ENCODE measurements at regions not wholly inside any gene's neighbourhood (a gene's known extent, or its start where the extent isn't known, plus 50 kb on each side); places are given as distances from the start of the nearest gene placed in this dataset.
"Not testable (repeated sequence)": the region's sequence is repeated elsewhere in the genome, so short reads cannot be mapped to it uniquely, and the experiment has no call there.

DNA sequence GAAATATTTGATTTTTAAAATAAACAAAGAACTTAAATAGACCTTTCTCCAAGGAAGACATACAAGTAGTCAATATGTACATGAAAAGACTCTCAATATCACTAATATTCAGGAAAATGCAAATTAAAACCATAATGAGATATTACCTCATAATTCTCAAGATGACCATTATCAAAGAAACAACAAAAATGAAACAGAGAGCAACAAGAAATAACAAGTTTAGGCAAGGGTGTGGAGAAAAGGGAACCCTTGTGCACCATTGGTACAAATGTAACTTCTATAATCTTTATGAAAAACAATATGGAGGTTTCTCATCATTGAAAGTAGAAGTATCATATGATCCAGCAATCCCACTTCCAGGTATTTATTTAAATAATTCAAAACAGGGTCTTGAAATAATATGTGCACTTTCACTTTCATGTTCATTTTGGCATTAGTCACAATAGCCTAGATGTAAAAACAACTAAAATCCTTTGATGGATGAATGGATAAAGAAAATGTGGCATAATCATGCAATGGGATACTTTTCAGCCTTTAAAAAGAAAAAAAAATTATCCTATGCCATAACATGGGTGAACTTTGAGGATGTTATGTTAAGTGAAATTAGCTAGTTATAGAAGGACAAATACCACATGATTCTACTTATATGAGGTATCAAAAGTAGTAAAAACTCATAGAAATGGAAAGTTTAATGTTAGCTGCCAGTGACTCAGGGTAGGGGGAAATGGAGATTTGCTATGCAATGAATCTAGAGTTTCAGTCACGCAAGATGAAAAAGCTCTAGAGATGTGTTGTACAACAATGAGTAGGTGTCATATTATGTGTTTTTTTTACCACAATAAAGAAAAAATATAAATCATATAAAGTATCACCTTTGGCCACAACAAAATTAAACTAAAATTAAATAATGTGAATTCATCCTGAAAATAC, 114.5 kb upstream of the LYPLAL1 start:
- no peak for DNase-seq
- ATAC-seq, result no peak

- no peak for ATAC-seq
- DNase-seq, result no peak
Measured at GRCh38 chr1:219060798-219061197, 112.9 kb upstream of the LYPLAL1 start.

DNA sequence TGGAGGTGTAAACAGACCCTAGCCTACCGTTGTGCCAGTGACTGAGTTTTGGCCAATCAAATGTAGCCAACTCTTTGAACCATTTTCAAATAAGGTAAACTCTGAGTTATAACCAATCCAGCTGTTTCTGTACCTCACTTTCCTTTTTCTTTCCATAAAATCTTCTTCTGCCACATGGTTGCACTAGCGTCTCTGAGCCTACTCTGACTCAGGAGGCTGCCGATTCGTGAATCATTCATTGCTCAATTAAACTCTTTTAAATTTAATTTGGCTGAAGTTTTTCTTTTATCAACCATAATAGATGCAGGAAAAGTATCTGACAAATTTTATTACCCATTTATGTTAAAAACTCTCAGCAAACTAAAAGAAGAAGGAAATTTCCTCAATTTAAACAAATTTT, 111.5 kb upstream of the LYPLAL1 start:
- ATAC-seq (no peak), DNase-seq (no peak)

DNA sequence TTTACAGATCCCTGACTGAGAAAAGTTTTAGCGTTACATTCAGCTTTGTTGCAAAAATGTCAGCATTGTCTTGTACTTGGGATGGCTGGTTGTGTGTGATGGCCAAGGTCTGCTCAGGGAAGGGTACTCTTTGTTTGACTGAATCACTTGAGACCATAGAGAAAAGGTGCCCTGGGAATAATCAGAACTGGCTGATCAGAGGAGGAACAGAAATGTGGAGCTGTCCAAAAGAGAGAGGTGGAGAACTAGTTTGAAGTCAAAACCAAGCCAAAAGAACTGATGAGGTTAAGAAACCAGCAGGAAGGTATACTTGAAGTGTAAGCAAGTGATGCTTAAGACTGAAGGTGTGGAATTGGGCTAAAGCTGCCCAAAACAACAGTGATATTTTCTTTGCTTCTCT, 107.6 kb upstream of the LYPLAL1 start:
- DNase-seq (no peak), ATAC-seq (no peak)

DNA sequence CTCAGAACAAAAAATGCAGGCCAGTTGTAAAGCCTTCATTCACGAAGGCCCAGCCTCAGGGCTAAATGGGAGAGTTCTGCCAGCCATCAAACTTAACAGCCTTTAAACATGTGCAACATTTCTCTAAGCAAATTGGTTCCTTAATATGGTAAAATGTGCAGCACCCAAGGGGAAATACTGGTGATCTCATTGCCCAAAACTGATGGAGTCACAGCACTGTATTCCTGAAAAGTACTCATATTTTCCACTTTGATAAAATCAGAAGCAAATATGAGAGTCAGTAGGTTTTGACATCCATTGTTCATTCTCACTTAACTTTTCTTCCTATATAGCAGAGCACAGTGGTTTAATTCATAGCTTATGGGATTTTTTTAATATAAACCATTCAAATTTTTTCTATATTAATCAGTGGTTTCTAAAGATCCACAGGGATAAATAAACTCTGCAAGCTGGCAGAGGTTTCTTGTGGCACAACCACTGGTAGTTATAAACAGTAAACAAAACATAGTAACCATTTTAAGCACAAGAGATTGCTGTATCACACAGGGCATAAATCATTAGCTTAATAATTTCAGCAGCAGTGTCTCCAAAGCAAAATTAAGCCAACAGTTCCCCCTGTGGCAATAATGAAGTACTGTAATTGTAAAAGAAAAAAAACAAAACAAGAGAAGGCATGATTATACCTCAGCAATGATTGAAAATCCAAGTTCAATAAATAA, 106.9 kb upstream of the LYPLAL1 start:
- peak; percentile 61 for ATAC-seq

DNA sequence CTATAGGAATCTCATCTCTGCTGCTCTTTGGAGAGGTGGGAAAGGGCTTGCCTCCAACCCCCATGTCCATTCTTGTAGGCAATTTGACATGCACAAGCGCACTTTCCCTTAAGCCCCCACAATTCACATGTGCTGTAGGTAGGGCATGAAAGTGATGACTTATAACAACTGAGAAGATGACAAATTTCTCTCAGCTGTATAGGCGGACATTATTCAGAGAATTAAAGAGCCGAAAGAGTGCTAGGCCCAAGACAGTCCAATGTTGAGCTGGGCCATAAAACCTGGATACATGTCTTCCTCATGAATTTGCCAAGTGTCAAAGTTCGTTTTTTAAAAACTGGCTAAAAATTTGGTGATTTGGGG, 106.3 kb upstream of the LYPLAL1 start:
- DNase-seq, result no peak
- ATAC-seq, result peak; percentile 57

More for the DNA sequence above, 106.9 kb upstream of the LYPLAL1 start:
- DNase-seq, result no peak

GRCh38 chr1:219070395-219070794, 103.3 kb upstream of the LYPLAL1 start:
- ATAC-seq, DNase-seq: not testable (repeated sequence)

GRCh38 chr1:219071209-219071608, 102.5 kb upstream of the LYPLAL1 start:
- no peak for ATAC-seq
- DNase-seq, result no peak

DNA sequence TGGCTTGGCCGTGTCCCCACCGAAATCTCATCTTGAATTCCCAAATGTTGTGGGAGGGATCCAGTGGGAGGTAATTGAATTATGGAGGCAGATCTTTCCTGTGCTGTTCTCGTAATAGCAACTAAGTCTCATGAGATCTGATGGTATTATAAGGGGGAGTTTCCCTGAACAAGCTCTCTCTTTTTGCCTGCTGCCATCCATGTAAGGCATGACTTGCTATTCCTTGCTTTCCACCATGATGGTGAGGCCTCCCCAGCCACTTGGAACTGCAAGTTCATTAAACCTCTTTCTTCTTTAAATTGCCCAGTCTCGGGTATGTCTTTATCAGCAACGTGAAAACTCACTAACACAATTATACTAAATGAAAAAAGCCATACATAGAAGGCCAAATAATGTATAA, 101.3 kb upstream of the LYPLAL1 start:
- no peak for ATAC-seq
- no peak for DNase-seq

DNA sequence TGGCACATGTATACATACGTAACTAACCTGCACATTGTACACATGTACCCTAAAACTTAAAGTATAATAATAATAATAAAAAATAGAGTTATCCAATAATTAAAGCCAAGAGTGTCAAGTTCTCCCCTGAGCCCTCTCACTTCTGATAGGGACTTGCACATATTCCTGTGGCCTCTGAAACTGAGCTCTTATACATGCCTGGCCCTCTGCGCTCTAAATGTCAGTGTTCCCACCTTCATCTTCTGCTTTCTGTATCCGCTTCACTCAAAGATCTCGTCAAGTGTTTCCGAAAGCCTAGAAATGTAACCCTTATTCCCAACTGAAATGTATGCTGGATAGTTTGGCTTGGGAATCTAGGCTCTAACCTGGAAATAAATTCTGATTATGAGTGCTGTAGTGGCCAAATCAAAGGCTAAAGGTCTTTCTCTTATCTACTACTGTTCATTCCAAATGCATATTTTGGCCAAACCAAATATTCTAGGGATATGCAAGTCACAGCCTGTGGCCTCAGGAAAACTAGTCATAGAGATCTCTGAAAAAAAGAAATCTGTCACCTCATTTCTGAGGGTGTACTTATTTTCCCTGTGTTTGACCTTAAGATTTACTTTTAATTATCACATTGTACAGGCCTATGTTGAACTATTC, 99.5 kb upstream of the LYPLAL1 start:
- DNase-seq (no peak), ATAC-seq (no peak)

DNA sequence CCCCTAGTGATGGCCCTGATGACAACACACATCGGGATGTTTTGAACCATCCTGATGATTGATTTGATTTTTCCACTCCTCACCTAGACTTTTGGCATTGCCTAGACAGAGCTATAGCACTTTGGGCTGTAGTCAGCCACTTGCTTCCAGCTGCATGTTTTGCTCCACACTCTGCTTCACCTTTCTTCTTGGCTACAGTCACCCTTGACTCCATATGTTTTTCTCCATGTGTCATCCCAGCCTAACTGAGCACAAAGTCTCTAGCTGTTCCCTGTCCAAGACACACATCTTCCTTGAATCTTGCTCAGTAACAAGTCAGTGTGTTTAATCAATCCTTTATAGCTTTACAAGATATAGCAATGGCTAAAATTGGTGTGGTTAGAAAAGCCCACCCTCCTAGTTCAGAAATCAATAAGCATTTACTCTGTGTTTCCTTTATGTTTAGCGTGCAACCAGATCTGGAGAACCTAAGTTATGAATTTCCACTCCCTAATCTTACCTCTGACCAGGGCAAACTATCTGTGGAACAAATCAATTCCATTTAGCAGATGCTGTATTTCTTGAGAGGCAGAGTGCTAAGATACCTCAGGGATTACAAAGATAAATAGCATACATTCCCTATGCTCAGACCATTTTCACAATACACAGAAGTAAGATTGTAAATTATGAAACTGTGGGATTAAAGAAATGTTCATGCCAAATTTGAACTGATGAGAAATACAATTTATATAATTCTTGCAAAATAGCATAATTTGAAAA, 98.4 kb upstream of the LYPLAL1 start:
- no peak for DNase-seq
- no peak for ATAC-seq

- no peak for ATAC-seq
- DNase-seq, result no peak
Measured at GRCh38 chr1:219076326-219076937, 97.2 kb upstream of the LYPLAL1 start.

GRCh38 chr1:219077767-219078166, 95.9 kb upstream of the LYPLAL1 start:
- not testable (repeated sequence) for ATAC-seq, DNase-seq

GRCh38 chr1:219081943-219082925, 91.4 kb upstream of the LYPLAL1 start:
- ATAC-seq (no peak), DNase-seq (no peak)

- no peak for DNase-seq
- no peak for ATAC-seq
Measured at GRCh38 chr1:219083631-219084030, 90.0 kb upstream of the LYPLAL1 start.

GRCh38 chr1:219085082-219085481, 88.6 kb upstream of the LYPLAL1 start:
- no peak for ATAC-seq

DNA sequence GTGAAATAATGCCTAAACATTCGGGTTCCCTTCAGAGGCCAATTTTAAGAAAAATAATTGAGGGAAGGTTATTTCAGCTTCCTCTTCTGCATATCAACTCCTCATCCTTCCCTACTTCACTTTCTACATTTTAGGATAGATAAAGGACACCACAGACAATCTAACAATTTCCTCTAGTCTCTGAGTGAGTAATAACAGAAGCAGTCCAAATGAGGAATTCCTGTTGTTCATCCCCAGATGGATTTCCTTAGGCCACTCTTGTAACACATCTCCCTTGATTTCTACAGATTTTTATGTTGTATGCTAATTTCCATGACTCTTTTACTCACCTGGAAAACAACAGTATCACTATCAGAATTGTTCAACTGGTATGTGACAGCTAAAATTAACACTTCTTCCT, 87.7 kb upstream of the LYPLAL1 start:
- ATAC-seq (no peak), DNase-seq (no peak)

More at GRCh38 chr1:219085082-219085481, 88.6 kb upstream of the LYPLAL1 start:
- DNase-seq, result no peak

DNA sequence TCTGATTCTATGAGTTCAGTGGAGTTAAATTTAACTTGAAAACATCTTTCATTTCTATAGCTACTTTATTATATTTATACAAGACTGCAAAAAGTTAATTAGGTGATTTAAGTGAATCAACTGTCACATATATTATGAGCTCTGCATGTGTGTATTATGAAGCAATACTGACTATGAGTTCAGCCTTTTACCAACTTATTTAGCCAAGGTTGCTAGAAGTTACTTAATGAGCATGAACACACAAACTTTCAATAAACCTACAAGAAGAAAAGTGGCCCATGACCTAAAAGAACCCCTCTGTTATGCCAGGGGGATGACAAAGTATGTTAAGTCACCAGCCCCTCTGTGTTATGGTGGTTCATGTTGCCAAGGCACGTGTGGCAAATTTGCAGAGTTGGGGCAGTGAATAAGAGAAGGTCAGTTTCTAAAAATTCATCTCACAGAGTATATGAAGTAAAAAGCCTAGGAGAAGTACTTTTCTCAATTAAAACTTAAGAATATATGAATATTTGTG, 86.7 kb upstream of the LYPLAL1 start:
- DNase-seq (no peak), ATAC-seq (no peak)

- DNase-seq (no peak), ATAC-seq (no peak)
Measured at GRCh38 chr1:219088778-219089557, 84.7 kb upstream of the LYPLAL1 start.
